ENCODE measurements at regions not wholly inside any gene's neighbourhood (a gene's known extent, or its start where the extent isn't known, plus 50 kb on each side); places are given as distances from the start of the nearest gene placed in this dataset.

- no peak for DNase-seq
Measured at GRCh38 chr15:47437491-47437890, 279.8 kb upstream of the SEMA6D start.

GRCh38 chr15:47439146-47440111 lies 277.9 kb upstream of the SEMA6D start:
- DNase-seq = no peak

GRCh38 chr15:47442371-47442770 lies 274.9 kb upstream of the SEMA6D start:
- no peak for DNase-seq

- no peak for DNase-seq
Measured at GRCh38 chr15:47443839-47444238, 273.5 kb upstream of the SEMA6D start.

- no peak for DNase-seq
Measured at GRCh38 chr15:47445723-47446392, 271.4 kb upstream of the SEMA6D start.

GRCh38 chr15:47460795-47461573 lies 256.3 kb upstream of the SEMA6D start:
- no peak for DNase-seq

GRCh38 chr15:47461652-47462141 lies 255.6 kb upstream of the SEMA6D start:
- no peak for DNase-seq

GRCh38 chr15:47466357-47466756 lies 250.9 kb upstream of the SEMA6D start:
- peak; percentile 85 for DNase-seq

- DNase-seq = no peak
Measured at GRCh38 chr15:47470983-47471382, 246.3 kb upstream of the SEMA6D start.

- no peak for DNase-seq
Measured at GRCh38 chr15:47473106-47473725, 244.1 kb upstream of the SEMA6D start.

- no peak for DNase-seq
Measured at GRCh38 chr15:47473832-47474231, 243.5 kb upstream of the SEMA6D start.

GRCh38 chr15:47475336-47475735 lies 242.0 kb upstream of the SEMA6D start:
- no peak for DNase-seq

GRCh38 chr15:47477341-47477740 lies 240.0 kb upstream of the SEMA6D start:
- no peak for DNase-seq

- no peak for DNase-seq
Measured at GRCh38 chr15:47484059-47484458, 233.2 kb upstream of the SEMA6D start.

GRCh38 chr15:47484997-47485396 lies 232.3 kb upstream of the SEMA6D start:
- DNase-seq = no peak

- DNase-seq = no peak
Measured at GRCh38 chr15:47485419-47485818, 231.9 kb upstream of the SEMA6D start.

- DNase-seq = no peak
Measured at GRCh38 chr15:47486040-47486439, 231.3 kb upstream of the SEMA6D start.

- DNase-seq = no peak
Measured at GRCh38 chr15:47492195-47492594, 225.1 kb upstream of the SEMA6D start.

- DNase-seq = no peak
Measured at GRCh38 chr15:47493357-47494247, 223.7 kb upstream of the SEMA6D start.

- DNase-seq = no peak
Measured at GRCh38 chr15:47496343-47497185, 220.7 kb upstream of the SEMA6D start.

- no peak for DNase-seq
Measured at GRCh38 chr15:47500842-47501241, 216.5 kb upstream of the SEMA6D start.

All from NCI-H226 (cell line).